Mucosa of descending colon (tissue), 3 donors: ENCODE measurements at regions not wholly inside any gene's neighbourhood (a gene's known extent, or its start where the extent isn't known, plus 50 kb on each side); places are given as distances from the start of the nearest gene placed in this dataset.

Experiments
- ATAC-seq: fragments of 200-7000 bp; cut with Tn5 transposase; one replicate; pipeline ENCODE4 v1.9.1; 2020; ENCODE audit warnings: mild to moderate bottlenecking, moderate library complexity
- DNase-seq, 3 donors: peaks; one replicate each; pipeline ENCODE4 v3.0.0-alpha.2; 2020
- H3K36me3 ChIP-seq: fragments of 200-600 bp; one replicate; pipeline ENCODE4 v1.8.0; 2021; ENCODE audit warnings: low read depth, mild to moderate bottlenecking
- H3K4me1 ChIP-seq: fragments of 200-600 bp; one replicate; pipeline ENCODE4 v1.8.0; 2021; ENCODE audit warnings: low read depth, mild to moderate bottlenecking
- H3K4me3 ChIP-seq: fragments of 200-600 bp; one replicate; pipeline ENCODE4 v1.8.0; 2021; ENCODE audit warnings: mild to moderate bottlenecking
- H3K9me3 ChIP-seq: fragments of 200-600 bp; one replicate; pipeline ENCODE4 v1.8.0; 2021; ENCODE audit warnings: mild to moderate bottlenecking
- intact Hi-C, 2 donors: fragments of 100-400 bp; cut with DNase I in 1 of 2; cut with micrococcal nuclease in 1 of 2; formaldehyde crosslinking; loops; one replicate each; pipeline versions ENCODE4 v1.11.0 to v1.11.1; 2022; cut with DNase I, micrococcal nuclease
- TF ChIP-seq, protein P1 (sequence below): fragments of 200-600 bp; IDR thresholded peaks from one replicate; pipeline ENCODE4 v1.8.0; 2022; ENCODE audit warnings: antibody characterized with exemption, mild to moderate bottlenecking
- donor health status: DM: no; HTN: no; CAD: no; lungs with moderate emphysema.
- donor health status: DM: no; HTN: no; CAD: no.
- donor health status: DM: no; HTN: yes; CAD: no.

DNA sequence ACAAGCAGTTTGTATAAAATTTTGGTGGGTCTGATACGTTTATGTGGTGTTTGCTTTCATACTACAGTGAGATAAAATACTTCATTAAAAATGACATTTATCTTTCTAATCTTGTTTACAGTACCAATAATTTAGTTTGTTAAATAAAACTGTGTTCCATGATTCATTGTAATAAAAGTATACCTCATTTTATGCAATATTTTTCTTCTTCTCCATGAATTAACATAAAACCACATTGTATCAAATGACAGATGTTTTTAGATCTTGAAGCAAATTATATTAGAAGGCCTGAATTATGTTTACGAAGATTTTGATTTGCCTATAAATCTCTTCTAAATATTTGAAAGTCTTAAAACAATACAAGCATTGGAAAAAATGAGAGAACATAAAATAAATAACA is 1443.0 kb upstream of the CDH6 start:
- intact Hi-C loops = no loop called here

DNA sequence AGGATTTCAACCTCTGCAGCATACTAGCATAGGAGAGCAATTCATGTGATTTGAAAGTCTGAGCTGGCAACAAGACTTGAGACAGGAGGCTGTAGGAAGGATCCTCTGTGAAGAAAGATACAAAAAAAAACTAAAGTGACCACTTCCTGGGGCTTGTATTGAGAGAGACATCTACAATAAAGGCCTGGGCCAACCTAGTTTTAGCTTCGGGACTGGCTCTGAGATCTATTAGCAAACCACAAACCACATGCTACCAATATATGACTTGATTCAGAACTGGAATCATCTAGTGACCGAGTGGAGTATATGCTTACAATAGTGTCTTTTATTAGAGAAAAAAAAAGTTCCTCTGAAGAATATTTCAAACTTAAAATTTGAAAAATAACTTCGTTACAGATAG is 1448.9 kb upstream of the CDH6 start:
- TF ChIP-seq, protein P1, sequence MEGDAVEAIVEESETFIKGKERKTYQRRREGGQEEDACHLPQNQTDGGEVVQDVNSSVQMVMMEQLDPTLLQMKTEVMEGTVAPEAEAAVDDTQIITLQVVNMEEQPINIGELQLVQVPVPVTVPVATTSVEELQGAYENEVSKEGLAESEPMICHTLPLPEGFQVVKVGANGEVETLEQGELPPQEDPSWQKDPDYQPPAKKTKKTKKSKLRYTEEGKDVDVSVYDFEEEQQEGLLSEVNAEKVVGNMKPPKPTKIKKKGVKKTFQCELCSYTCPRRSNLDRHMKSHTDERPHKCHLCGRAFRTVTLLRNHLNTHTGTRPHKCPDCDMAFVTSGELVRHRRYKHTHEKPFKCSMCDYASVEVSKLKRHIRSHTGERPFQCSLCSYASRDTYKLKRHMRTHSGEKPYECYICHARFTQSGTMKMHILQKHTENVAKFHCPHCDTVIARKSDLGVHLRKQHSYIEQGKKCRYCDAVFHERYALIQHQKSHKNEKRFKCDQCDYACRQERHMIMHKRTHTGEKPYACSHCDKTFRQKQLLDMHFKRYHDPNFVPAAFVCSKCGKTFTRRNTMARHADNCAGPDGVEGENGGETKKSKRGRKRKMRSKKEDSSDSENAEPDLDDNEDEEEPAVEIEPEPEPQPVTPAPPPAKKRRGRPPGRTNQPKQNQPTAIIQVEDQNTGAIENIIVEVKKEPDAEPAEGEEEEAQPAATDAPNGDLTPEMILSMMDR = no peak
- no peak for ATAC-seq
- intact Hi-C loops = no loop called here
- H3K4me1 ChIP-seq = no peaks in the 10 kb centered on the region
- H3K36me3 ChIP-seq = no peaks in the 10 kb centered on the region
- no peak overlapping the region for H3K4me3 ChIP-seq
- no peaks in the 10 kb centered on the region for H3K9me3 ChIP-seq
- no peak for DNase-seq

More for the DNA sequence above, 1443.0 kb upstream of the CDH6 start:
- H3K36me3 ChIP-seq = no peaks in the 10 kb centered on the region
- TF ChIP-seq, protein P1 = no peak
- H3K4me1 ChIP-seq = no peaks in the 10 kb centered on the region
- ATAC-seq (no peak), DNase-seq (no peak)
- no peak overlapping the region for H3K4me3 ChIP-seq
- H3K9me3 ChIP-seq = peaks cover 18% of the 10 kb centered on the region

DNA sequence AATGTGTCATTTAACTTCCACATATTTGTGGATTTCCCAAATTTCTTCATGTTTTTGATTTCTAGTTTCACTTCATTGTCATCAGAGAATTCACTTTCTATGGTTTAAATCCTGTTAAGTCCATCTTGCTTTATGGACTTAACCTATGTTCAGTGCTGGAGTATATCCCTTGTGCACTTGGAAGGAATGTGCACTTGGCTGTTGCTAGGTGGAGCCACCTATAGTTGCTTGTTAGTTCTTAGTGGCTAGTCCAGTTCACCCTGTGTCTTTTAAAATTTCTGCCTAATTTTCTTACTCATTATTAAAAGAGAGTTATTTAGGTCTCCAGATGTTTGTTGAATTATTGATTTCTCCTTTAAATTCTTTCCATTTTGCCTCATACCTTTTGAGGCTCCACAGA is 1472.5 kb upstream of the CDH6 start:
- intact Hi-C loops = no loop called here
- ATAC-seq = no peak
- Histone ChIP-seq H3K4me3 (no peak overlapping the region), H3K9me3 (peaks cover 6% of the 10 kb centered on the region), H3K4me1 (no peaks in the 10 kb centered on the region), H3K36me3 (no peaks in the 10 kb centered on the region)
- DNase-seq = no peak
- TF ChIP-seq, protein P1 = no peak

DNA sequence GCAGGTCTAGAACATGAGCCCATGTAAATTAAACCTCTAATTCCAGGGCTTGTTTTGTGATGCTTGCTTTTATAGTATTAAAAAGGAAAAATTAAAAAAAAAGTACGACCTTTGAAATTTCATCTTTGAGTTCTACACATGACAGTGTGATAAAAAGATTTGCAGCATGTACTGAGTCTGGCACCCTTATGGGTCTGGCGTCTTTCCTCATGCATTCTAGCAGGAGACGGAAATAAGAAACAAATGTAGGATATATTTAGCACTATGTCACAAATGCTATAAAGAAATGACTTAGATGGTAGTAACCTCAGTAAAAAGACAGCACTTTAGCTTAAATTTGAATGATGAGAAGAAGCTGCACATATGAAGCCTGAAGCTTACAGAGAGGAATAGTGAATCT is 1474.3 kb upstream of the CDH6 start:
- TF ChIP-seq, protein P1 = no peak
- H3K9me3 ChIP-seq = peaks cover 9% of the 10 kb centered on the region
- ATAC-seq = no peak
- H3K36me3 ChIP-seq = no peaks in the 10 kb centered on the region
- H3K4me1 ChIP-seq = no peaks in the 10 kb centered on the region
- intact Hi-C loops = no loop called here
- no peak overlapping the region for H3K4me3 ChIP-seq
- no peak for DNase-seq

DNA sequence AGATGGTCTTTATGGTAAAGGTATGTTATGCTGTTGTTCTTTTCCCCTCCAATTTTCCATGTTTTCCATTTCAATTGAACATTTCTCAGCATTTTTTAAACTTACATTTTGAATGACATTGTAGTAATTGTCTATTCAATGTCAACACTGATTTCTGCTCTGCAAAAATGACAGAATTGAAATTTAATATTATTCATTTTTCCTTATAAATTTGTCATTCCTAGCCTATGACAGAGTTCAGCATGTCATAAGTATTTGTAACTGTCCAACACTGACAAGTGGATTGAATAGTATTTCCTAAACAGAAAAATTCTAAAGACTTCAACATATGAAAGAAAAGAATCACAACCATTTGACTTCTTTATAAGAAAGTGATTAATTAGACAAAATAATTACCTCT is 1478.3 kb upstream of the CDH6 start:
- TF ChIP-seq, protein P1 = no peak
- Histone ChIP-seq H3K9me3 (peaks cover 27% of the 10 kb centered on the region), H3K4me1 (no peaks in the 10 kb centered on the region), H3K36me3 (no peaks in the 10 kb centered on the region), H3K4me3 (no peak overlapping the region)
- DNase-seq = no peak
- ATAC-seq = no peak
- intact Hi-C loops = no loop called here

DNA sequence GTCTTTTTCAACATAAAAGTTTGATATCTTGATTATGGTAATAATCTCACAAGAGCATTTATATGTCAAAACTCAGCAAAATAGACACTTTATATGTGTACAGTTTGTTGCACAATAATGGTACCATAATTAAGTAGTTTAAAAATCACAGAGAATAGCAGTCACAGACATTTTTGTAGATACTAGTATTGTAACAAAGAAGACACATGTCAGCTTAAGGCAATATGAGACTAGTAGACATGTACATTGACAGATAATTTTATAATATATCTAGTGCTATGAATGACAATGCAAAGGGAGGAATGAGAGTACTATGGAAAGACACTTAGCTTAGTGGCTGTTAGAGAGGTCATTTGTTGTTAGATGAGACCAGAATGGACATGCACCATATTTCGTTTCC is 1490.6 kb upstream of the CDH6 start:
- intact Hi-C loops = no loop called here
- ATAC-seq (no peak), DNase-seq (no peak)
- TF ChIP-seq, protein P1 = no peak
- H3K36me3 ChIP-seq = no peaks in the 10 kb centered on the region
- H3K4me1 ChIP-seq = no peaks in the 10 kb centered on the region
- H3K4me3 ChIP-seq = no peak overlapping the region
- peaks cover 6% of the 10 kb centered on the region for H3K9me3 ChIP-seq
